OCI-LY7 (cell line): ENCODE measurements at regions not wholly inside any gene's neighbourhood (a gene's known extent, or its start where the extent isn't known, plus 50 kb on each side); places are given as distances from the start of the nearest gene placed in this dataset.
"Not testable (repeated sequence)": the region's sequence is repeated elsewhere in the genome, so short reads cannot be mapped to it uniquely, and the experiment has no call there.

ENCODE experiments used
- BruUV-seq: library from RNA; stranded (reverse); fragments of 400-500 nt; replicated peaks from 2 replicates; lab custom pipeline; 2021; lab: Mats Ljungman, UMichigan
- CTCF ChIA-PET: fragments of 300-600 bp; sonication (Branson Sonifier 250); formaldehyde crosslinking; loops from one replicate; lab custom pipeline; 2022; ENCODE audit warnings: antibody characterized with exemption; ENCODE audit not compliant: unreplicated experiment; lab: Charles Lee
- POLR2A ChIA-PET: fragments of 300-600 bp; sonication (Branson Sonifier 250); formaldehyde crosslinking; loops from one replicate; lab custom pipeline; 2022; ENCODE audit warnings: antibody characterized with exemption; lab: Charles Lee
- DNase-seq: peaks from one replicate; pipeline ENCODE4 v3.0.0-alpha.2; 2015; ENCODE audit warnings: low spot score
- H2AFZ ChIP-seq: fragments of 200-600 bp; sonication (generic), shearing (Covaris generic); 2 replicates; pipeline ENCODE4 v1.6.1; 2014; ENCODE audit warnings: mild to moderate bottlenecking, antibody characterized with exemption, low read length, moderate library complexity
- H3K27ac ChIP-seq: fragments of 200-600 bp; sonication (generic); 2 replicates; pipeline ENCODE4 v1.5.1; 2014; ENCODE audit warnings: mixed run types, low read depth, mild to moderate bottlenecking, moderate library complexity, low read length, inconsistent platforms; ENCODE audit not compliant: poor library complexity, severe bottlenecking
- H3K36me3 ChIP-seq: fragments of 200-600 bp; sonication (generic); 2 replicates; pipeline ENCODE4 v1.6.1; 2014; ENCODE audit warnings: mild to moderate bottlenecking, antibody characterized with exemption, low read length, moderate library complexity, mixed read lengths; ENCODE audit not compliant: insufficient read depth
- H3K4me1 ChIP-seq: fragments of 200-600 bp; sonication (generic); 2 replicates; pipeline ENCODE4 v1.5.1; 2014; ENCODE audit warnings: mild to moderate bottlenecking, low read length; ENCODE audit not compliant: insufficient read depth, poor library complexity, severe bottlenecking
- H3K4me2 ChIP-seq: fragments of 200-600 bp; sonication (generic); 2 replicates; pipeline ENCODE4 v1.6.1; 2014; ENCODE audit warnings: mild to moderate bottlenecking, low read length
- H3K4me3 ChIP-seq: fragments of 200-600 bp; sonication (generic); 2 replicates; pipeline ENCODE4 v1.5.1; 2014; ENCODE audit warnings: mild to moderate bottlenecking, low read depth, low read length; ENCODE audit not compliant: poor library complexity, severe bottlenecking
- H3K79me2 ChIP-seq: fragments of 200-600 bp; sonication (generic); 2 replicates; pipeline ENCODE4 v1.6.1; 2016; ENCODE audit warnings: low read depth, mild to moderate bottlenecking, low read length, moderate library complexity, mixed read lengths; ENCODE audit not compliant: insufficient read depth
- H3K9me2 ChIP-seq: fragments of 200-600 bp; sonication (generic); 2 replicates; pipeline ENCODE4 v1.6.1; 2016; ENCODE audit warnings: mild to moderate bottlenecking, low read length, mixed read lengths; ENCODE audit not compliant: insufficient read depth
- H3K9me3 ChIP-seq: fragments of 200-600 bp; sonication (generic); 2 replicates; pipeline ENCODE4 v1.6.1; 2014; ENCODE audit warnings: mild to moderate bottlenecking, mixed run types, low read length, mixed read lengths
- H4K20me1 ChIP-seq: fragments of 200-600 bp; sonication (generic); 2 replicates; pipeline ENCODE4 v1.6.1; 2014; ENCODE audit warnings: mild to moderate bottlenecking, antibody characterized with exemption, low read length, moderate library complexity, mixed read lengths; ENCODE audit not compliant: insufficient read depth
- CTCF ChIP-seq: fragments of 200-600 bp; sonication (generic); conservative IDR thresholded peaks from 2 replicates; pipeline ENCODE4 v1.5.1; 2014; ENCODE audit warnings: mild to moderate bottlenecking, antibody characterized with exemption, low read length, moderate library complexity, mixed read lengths
- EZH2phosphoT487 ChIP-seq: fragments of 200-600 bp; sonication (generic); IDR thresholded peaks from 2 replicates; pipeline ENCODE4 v1.6.1; 2018; ENCODE audit warnings: low read depth, borderline replicate concordance, mild to moderate bottlenecking, mixed run types, antibody characterized with exemption, low read length, moderate library complexity, mixed read lengths
- intact Hi-C: fragments of 100-400 bp; cut with micrococcal nuclease; formaldehyde crosslinking; loops from one replicate; pipeline ENCODE4 v1.10.0; 2022; ENCODE audit not compliant: unreplicated experiment

DNA sequence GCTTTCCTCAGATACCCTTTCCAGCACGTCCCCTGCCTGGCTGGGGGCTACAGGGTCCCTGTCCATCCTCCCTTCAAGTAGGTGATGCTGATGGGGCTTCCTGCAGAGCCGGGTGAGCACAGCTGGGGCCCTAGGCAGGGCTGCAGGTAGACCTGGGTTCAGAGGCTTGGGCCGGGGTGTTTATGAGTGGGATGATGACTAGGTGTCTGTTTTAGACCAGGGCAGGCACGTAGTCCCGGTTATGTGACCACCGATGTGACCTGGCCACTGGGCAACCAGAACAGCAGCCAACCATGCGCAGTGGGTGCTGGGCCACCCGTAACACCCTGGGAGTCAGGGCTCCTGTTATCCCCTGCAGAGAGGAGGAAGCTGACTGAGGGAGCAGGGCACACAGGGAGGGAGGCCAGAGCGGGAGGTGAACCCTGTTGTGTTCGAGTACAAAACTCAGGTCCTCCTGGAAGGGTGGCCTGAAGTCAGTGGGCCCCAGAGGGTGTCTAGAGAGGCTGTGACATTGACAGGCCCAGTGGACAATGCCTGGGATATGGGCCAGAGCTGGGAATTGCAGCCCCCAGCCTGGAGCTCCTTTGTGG lies 101.6 kb downstream of the PLXNA1 start:
- no peaks in the 10 kb centered on the region for H4K20me1 ChIP-seq
- no peak overlapping the region for H3K4me3 ChIP-seq
- H3K4me1 ChIP-seq = peaks cover 16% of the 10 kb centered on the region
- POLR2A ChIA-PET = no interaction called here
- BruUV-seq = no TSS peak
- H3K27ac ChIP-seq = no peak overlapping the region
- no peak for TF ChIP-seq CTCF
- no peak for TF ChIP-seq EZH2phosphoT487
- CTCF ChIA-PET = no interaction called here
- intact Hi-C loops = no loop called here
- no peaks in the 10 kb centered on the region for H3K79me2 ChIP-seq
- no peaks in the 10 kb centered on the region for H3K9me3 ChIP-seq
- no peak overlapping the region for H3K4me2 ChIP-seq
- H3K9me2 ChIP-seq = no peaks in the 10 kb centered on the region
- no peak for DNase-seq
- no peaks in the 10 kb centered on the region for H3K36me3 ChIP-seq
- H2AFZ ChIP-seq = no peak overlapping the region

DNA sequence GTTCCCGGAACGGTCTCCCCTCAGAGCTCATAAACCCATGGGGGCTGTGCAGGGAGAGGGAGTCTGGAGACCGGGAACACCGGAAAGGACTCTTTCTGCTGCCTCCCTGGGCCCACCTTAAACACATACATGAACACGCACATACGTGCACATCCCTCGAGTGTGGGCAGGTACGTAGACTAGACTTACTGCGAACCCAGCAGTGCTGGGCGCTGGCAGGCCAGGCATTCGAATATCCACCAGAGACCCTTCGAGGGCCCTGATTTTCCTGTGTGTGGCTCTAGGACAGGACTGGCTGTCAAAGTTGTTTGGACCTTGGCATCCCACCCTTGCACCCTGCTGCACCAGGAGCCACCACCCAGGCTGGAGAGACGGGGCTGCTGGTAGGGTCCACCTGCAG lies 102.7 kb downstream of the PLXNA1 start:
- intact Hi-C loops = no loop called here
- H4K20me1 ChIP-seq = no peaks in the 10 kb centered on the region
- no TSS peak for BruUV-seq
- no peak overlapping the region for H2AFZ ChIP-seq
- TF ChIP-seq EZH2phosphoT487 (no peak), CTCF (no peak)
- H3K79me2 ChIP-seq = no peaks in the 10 kb centered on the region
- H3K9me3 ChIP-seq = no peaks in the 10 kb centered on the region
- peaks cover 14% of the 10 kb centered on the region for H3K4me1 ChIP-seq
- CTCF ChIA-PET = no interaction called here
- H3K4me3 ChIP-seq = no peak overlapping the region
- H3K36me3 ChIP-seq = no peaks in the 10 kb centered on the region
- no peaks in the 10 kb centered on the region for H3K9me2 ChIP-seq
- H3K27ac ChIP-seq = no peak overlapping the region
- POLR2A ChIA-PET = no interaction called here
- no peak overlapping the region for H3K4me2 ChIP-seq
- no peak for DNase-seq

DNA sequence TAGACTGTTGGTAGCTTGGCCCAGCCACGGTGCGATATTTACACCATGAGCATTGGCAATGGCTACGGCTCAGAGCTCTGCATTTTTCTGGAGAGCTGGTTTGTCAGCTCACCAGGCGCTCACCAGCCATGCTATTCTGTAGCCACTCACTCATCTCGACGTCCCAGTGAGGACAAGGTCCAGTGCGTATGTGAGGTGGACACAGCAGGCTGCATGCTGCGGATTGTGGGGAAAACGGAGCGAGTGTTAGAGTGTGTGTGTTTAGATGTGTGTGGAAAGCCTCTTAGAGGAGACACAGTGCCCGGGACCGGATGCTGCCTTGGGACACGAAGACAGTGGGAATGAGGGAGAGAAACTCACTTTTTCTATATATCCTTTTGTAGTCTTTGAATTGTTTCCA lies 103.7 kb downstream of the PLXNA1 start:
- H3K9me2 ChIP-seq, H4K20me1 ChIP-seq, DNase-seq, H3K4me3 ChIP-seq, BruUV-seq, H2AFZ ChIP-seq, CTCF ChIA-PET, H3K36me3 ChIP-seq, intact Hi-C loops, H3K4me2 ChIP-seq, H3K79me2 ChIP-seq, H3K27ac ChIP-seq, POLR2A ChIA-PET, H3K9me3 ChIP-seq: not testable (repeated sequence)
- peaks cover 20% of the 10 kb centered on the region for H3K4me1 ChIP-seq
